ENCODE measurements at regions not wholly inside any gene's neighbourhood (a gene's known extent, or its start where the extent isn't known, plus 50 kb on each side); places are given as distances from the start of the nearest gene placed in this dataset.

- TF ChIP-seq CTCF (IDR thresholded peaks at IDR 0.05; ENCODE audit: low read length) (no peak), EZH2 (optimal IDR thresholded peaks at IDR 0.05; ENCODE audit: low read depth, low read length) (no peak)
Observed at GRCh38 chr6:145073811-145074210, 661.5 kb downstream of the EPM2A start.
